ENCODE measurements at regions not wholly inside any gene's neighbourhood (a gene's known extent, or its start where the extent isn't known, plus 50 kb on each side); places are given as distances from the start of the nearest gene placed in this dataset.

DNA sequence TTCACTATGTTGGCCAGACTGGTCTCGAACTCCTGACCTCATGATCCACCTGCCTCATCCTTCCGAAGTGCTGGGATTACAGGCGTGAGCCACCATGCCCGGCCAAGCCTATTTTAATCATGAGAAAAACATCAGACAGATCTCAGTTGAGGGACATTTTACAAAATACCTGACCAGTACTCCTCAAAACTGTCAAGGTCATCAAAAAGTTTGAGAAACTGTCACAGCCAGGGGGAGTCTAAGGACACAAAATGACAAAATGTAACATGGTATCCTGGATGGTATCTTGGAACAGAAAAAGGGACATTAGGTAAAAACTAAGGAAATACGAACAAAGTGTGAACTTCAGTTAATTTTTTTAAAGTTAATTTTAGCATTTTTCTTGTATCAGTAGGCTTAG lies 219.8 kb upstream of the PPP1R3A start:
- TF ChIP-seq, protein P1, sequence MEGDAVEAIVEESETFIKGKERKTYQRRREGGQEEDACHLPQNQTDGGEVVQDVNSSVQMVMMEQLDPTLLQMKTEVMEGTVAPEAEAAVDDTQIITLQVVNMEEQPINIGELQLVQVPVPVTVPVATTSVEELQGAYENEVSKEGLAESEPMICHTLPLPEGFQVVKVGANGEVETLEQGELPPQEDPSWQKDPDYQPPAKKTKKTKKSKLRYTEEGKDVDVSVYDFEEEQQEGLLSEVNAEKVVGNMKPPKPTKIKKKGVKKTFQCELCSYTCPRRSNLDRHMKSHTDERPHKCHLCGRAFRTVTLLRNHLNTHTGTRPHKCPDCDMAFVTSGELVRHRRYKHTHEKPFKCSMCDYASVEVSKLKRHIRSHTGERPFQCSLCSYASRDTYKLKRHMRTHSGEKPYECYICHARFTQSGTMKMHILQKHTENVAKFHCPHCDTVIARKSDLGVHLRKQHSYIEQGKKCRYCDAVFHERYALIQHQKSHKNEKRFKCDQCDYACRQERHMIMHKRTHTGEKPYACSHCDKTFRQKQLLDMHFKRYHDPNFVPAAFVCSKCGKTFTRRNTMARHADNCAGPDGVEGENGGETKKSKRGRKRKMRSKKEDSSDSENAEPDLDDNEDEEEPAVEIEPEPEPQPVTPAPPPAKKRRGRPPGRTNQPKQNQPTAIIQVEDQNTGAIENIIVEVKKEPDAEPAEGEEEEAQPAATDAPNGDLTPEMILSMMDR (conservative IDR thresholded peaks at IDR 0.05 in 1 of 2, IDR thresholded peaks at IDR 0.05 in 1 of 2; ENCODE audit: low read depth in 1 of 2, low read length in 2 of 2), result no peak
- TF ChIP-seq EZH2 (IDR thresholded peaks at IDR 0.05; ENCODE audit: low read length, missing control alignments), result no peak
